IMR-90 (cell line): ENCODE measurements at regions not wholly inside any gene's neighbourhood (a gene's known extent, or its start where the extent isn't known, plus 50 kb on each side); places are given as distances from the start of the nearest gene placed in this dataset.

ENCODE experiments used
- ATAC-seq: fragments of 200-7000 bp; cut with Tn5 transposase; 2 replicates; pipeline ENCODE4 v1.9.1; 2020; ENCODE audit warnings: low read depth, mild to moderate bottlenecking, moderate library complexity
- BruUV-seq: library from RNA; stranded (reverse); fragments of 400-500 nt; replicated peaks from 2 replicates; lab custom pipeline; 2021; lab: Mats Ljungman, UMichigan
- CTCF ChIA-PET: fragments of 300-600 bp; formaldehyde crosslinking; extraction: SDS; loops from one replicate; lab custom pipeline; 2021; ENCODE audit warnings: antibody characterized with exemption; lab: Yijun Ruan, JAX
- POLR2A ChIA-PET: fragments of 300-600 bp; sonication (Branson Sonifier 250); formaldehyde crosslinking; loops from one replicate; lab custom pipeline; 2022; ENCODE audit warnings: antibody characterized with exemption; ENCODE audit not compliant: unreplicated experiment; lab: Charles Lee
- DNase-seq: peaks from one replicate; pipeline ENCODE4 v3.0.0; 2013
- H2AFZ ChIP-seq: replicated peaks from 2 replicates; pipeline ENCODE3; 2013; ENCODE audit warnings: low read length, mild to moderate bottlenecking; ENCODE audit not compliant: poor library complexity
- H2AK5ac ChIP-seq: 2 replicates; pipeline ENCODE4 v1.6.1; 2013; ENCODE audit warnings: low read depth, low read length, inconsistent platforms
- H2AK9ac ChIP-seq: replicated peaks from 2 replicates; pipeline ENCODE3; 2013; ENCODE audit warnings: mild to moderate bottlenecking, low read depth, low read length, moderate library complexity; ENCODE audit not compliant: poor library complexity
- H2BK120ac ChIP-seq: 2 replicates; pipeline ENCODE4 v1.6.1; 2013; ENCODE audit warnings: low read depth, low read length, inconsistent platforms
- H2BK15ac ChIP-seq: 3 replicates; pipeline ENCODE4 v1.6.1; 2013; ENCODE audit warnings: low read depth, low read length, inconsistent platforms
- H2BK20ac ChIP-seq: 2 replicates; pipeline ENCODE4 v1.6.1; 2013; ENCODE audit warnings: low read depth, mild to moderate bottlenecking, inconsistent platforms, low read length, moderate library complexity
- H2BK5ac ChIP-seq: 2 replicates; pipeline ENCODE4 v1.6.1; 2013; ENCODE audit warnings: mild to moderate bottlenecking, low read depth, low read length, inconsistent platforms; ENCODE audit not compliant: poor library complexity, severe bottlenecking
- H3K14ac ChIP-seq: replicated peaks from 2 replicates; pipeline ENCODE4 v1.6.1; 2013; ENCODE audit warnings: low read depth, low read length, inconsistent platforms
- H3K18ac ChIP-seq: 2 replicates; pipeline ENCODE4 v1.6.1; 2013; ENCODE audit warnings: low read depth, low read length, control low read depth
- H3K23ac ChIP-seq: 2 replicates; pipeline ENCODE4 v1.6.1; 2013; ENCODE audit warnings: low read depth, low read length, inconsistent platforms
- H3K27ac ChIP-seq: 2 replicates; pipeline ENCODE4 v1.5.1; 2013; ENCODE audit warnings: mild to moderate bottlenecking, control low read depth, low read length; ENCODE audit not compliant: insufficient read depth
- H3K27me3 ChIP-seq: 2 replicates; pipeline ENCODE4 v1.6.1; 2013; ENCODE audit warnings: low read length; ENCODE audit not compliant: control insufficient read depth, insufficient read depth
- H3K36me3 ChIP-seq: 2 replicates; pipeline ENCODE4 v1.6.1; 2013; ENCODE audit warnings: low read length, mixed read lengths; ENCODE audit not compliant: control insufficient read depth, insufficient read depth
- H3K4ac ChIP-seq: 2 replicates; pipeline ENCODE4 v1.6.1; 2013; ENCODE audit warnings: low read depth, low read length, inconsistent platforms
- H3K4me1 ChIP-seq: 2 replicates; pipeline ENCODE4 v1.6.1; 2013; ENCODE audit warnings: low read length, mixed read lengths; ENCODE audit not compliant: control insufficient read depth, insufficient read depth
- H3K4me2 ChIP-seq: 2 replicates; pipeline ENCODE4 v1.6.1; 2013; ENCODE audit warnings: low read depth, mild to moderate bottlenecking, control low read depth, low read length, moderate library complexity
- H3K4me3 ChIP-seq: 2 replicates; pipeline ENCODE4 v1.5.1; 2013; ENCODE audit warnings: low read depth, mild to moderate bottlenecking, control low read depth, low read length, moderate library complexity; ENCODE audit not compliant: insufficient read depth
- H3K56ac ChIP-seq: 2 replicates; pipeline ENCODE4 v1.6.1; 2013; ENCODE audit warnings: low read length, inconsistent platforms; ENCODE audit not compliant: insufficient read depth; ENCODE audit errors: extremely low read depth
- H3K79me1 ChIP-seq, 2 experiments: 2 replicates each; pipeline ENCODE4 v1.6.1; 2013; ENCODE audit warnings: low read length in 2 of 2, inconsistent platforms in 1 of 2, low read depth in 1 of 2
- H3K9ac ChIP-seq: 2 replicates; pipeline ENCODE4 v1.6.1; 2013; ENCODE audit warnings: low read depth, low read length, control low read depth
- H3K9me1 ChIP-seq: 2 replicates; pipeline ENCODE4 v1.6.1; 2013; ENCODE audit warnings: low read length, inconsistent platforms; ENCODE audit not compliant: insufficient read depth
- H3K9me3 ChIP-seq: 2 replicates; pipeline ENCODE4 v1.6.1; 2013; ENCODE audit warnings: low read length; ENCODE audit not compliant: control insufficient read depth, insufficient read depth
- H4K20me1 ChIP-seq: 2 replicates; pipeline ENCODE4 v1.6.1; 2013; ENCODE audit warnings: low read length, inconsistent platforms; ENCODE audit not compliant: insufficient read depth
- H4K5ac ChIP-seq: 2 replicates; pipeline ENCODE4 v1.6.1; 2013; ENCODE audit warnings: mild to moderate bottlenecking, low read depth, low read length, control low read depth
- H4K8ac ChIP-seq, 2 experiments: 2 replicates each; pipeline ENCODE4 v1.6.1; 2013; ENCODE audit warnings: low read depth in 2 of 2, low read length in 2 of 2, control low read depth in 1 of 2, inconsistent platforms in 1 of 2
- H4K91ac ChIP-seq: 2 replicates; pipeline ENCODE4 v1.6.1; 2013; ENCODE audit warnings: low read depth, low read length, inconsistent platforms; ENCODE audit not compliant: insufficient read depth
- BHLHE40 ChIP-seq: fragments of 150-350 bp; IDR thresholded peaks from 2 replicates; pipeline ENCODE4 v1.6.1; 2016; ENCODE audit warnings: mild to moderate bottlenecking, low read depth, low read length
- NFE2L2 ChIP-seq: fragments of 150-350 bp; IDR thresholded peaks from 2 replicates; pipeline ENCODE4 v1.6.1; 2016; ENCODE audit warnings: low read depth, mild to moderate bottlenecking, low read length
- WGBS, 2 experiments: methylation state at CpG; one replicate each; pipeline versions ENCODE4 v1.1.5 to v1.1.7; 2013; ENCODE audit warnings: missing lambda C conversion rate in 2 of 2; ENCODE audit not compliant: insufficient read length in 1 of 2; ENCODE audit errors: extremely low coverage in 2 of 2; 5-methylcytosine and 5-hydroxymethylcytosine counted together
- dilution Hi-C: fragments of 300-500 bp; cut with HindIII; formaldehyde crosslinking; loops from one replicate; pipeline ENCODE4 v1.14.3; 2018; ENCODE audit warnings: low sequenced_read_pairs; ENCODE audit not compliant: unreplicated experiment
- in situ Hi-C: fragments of 300-500 bp; cut with MboI; formaldehyde crosslinking; loops from 3 replicates; pipeline ENCODE4 v1.14.3; 2019; ENCODE audit warnings: low sequenced_read_pairs, inconsistent platforms, mixed read lengths
- intact Hi-C: fragments of 100-400 bp; cut with micrococcal nuclease; formaldehyde crosslinking; loops from 2 replicates; pipeline ENCODE4 v1.10.0; 2022

- Histone ChIP-seq H4K20me1 (no peaks in the 10 kb centered on the region), H3K4me3 (no peak overlapping the region), H2BK5ac (no peak overlapping the region), H3K4me1 (no peaks in the 10 kb centered on the region), H3K4me2 (no peak overlapping the region), H4K5ac (no peak overlapping the region), H3K36me3 (no peaks in the 10 kb centered on the region), H3K4ac (no peak overlapping the region), H2AK5ac (no peak overlapping the region), H2BK120ac (no peak overlapping the region), H3K9me3 (no peaks in the 10 kb centered on the region), H3K9ac (no peak overlapping the region), H3K27ac (no peak overlapping the region), H3K79me1 (no peaks in the 10 kb centered on the region), H3K56ac (no peak overlapping the region), H4K8ac (no peak overlapping the region), H3K23ac (no peak overlapping the region), H4K91ac (no peak overlapping the region), H2BK15ac (no peak overlapping the region), H3K27me3 (peaks cover 7% of the 10 kb centered on the region), H3K9me1 (no peaks in the 10 kb centered on the region), H2BK20ac (no peak overlapping the region), H2AK9ac (no peak overlapping the region), H2AFZ (no peak overlapping the region), H3K18ac (no peak overlapping the region), H3K14ac (no peak overlapping the region)
- in situ Hi-C loops (no loop called here), dilution Hi-C loops (no loop called here), intact Hi-C loops (no loop called here)
- no TSS peak for BruUV-seq
- TF ChIP-seq NFE2L2 (no peak), BHLHE40 (no peak)
- ChIA-PET POLR2A (no interaction called here), CTCF (no interaction called here)
- 17% methylated on average over 1 of the region's 7 CpGs; no CpG with 5 or more reads in 1 of the 2 experiments for whole genome bisulfite sequencing, 2 experiments
- no peak for DNase-seq
- no peak for ATAC-seq
Observed at GRCh38 chr5:82522897-82523296, 244.7 kb upstream of the RPS23 start.
